Karpas-422 (cell line): ENCODE measurements at regions not wholly inside any gene's neighbourhood (a gene's known extent, or its start where the extent isn't known, plus 50 kb on each side); places are given as distances from the start of the nearest gene placed in this dataset.

Experiments
- DNase-seq: peaks from one replicate; pipeline ENCODE4 v3.0.0-alpha.2; 2015
- H2AFZ ChIP-seq: fragments of 200-600 bp; sonication (generic); 2 replicates; pipeline ENCODE4 v1.6.1; 2014; ENCODE audit warnings: antibody characterized with exemption, low read length, mixed read lengths
- H3K27ac ChIP-seq: fragments of 200-600 bp; sonication (generic); 2 replicates; pipeline ENCODE4 v1.5.1; 2014; ENCODE audit warnings: mild to moderate bottlenecking, low read length, moderate library complexity
- H3K27me3 ChIP-seq: fragments of 200-600 bp; sonication (generic); 2 replicates; pipeline ENCODE4 v1.6.1; 2014; ENCODE audit warnings: low read length, mixed read lengths
- H3K36me3 ChIP-seq: fragments of 200-600 bp; sonication (generic); 2 replicates; pipeline ENCODE4 v1.6.1; 2014; ENCODE audit warnings: low read length, mixed read lengths; ENCODE audit not compliant: insufficient read depth
- H3K4me1 ChIP-seq: fragments of 200-600 bp; sonication (generic); 2 replicates; pipeline ENCODE4 v1.6.1; 2014; ENCODE audit warnings: mild to moderate bottlenecking, low read length, mixed read lengths
- H3K4me2 ChIP-seq: fragments of 200-600 bp; sonication (generic); 2 replicates; pipeline ENCODE4 v1.6.1; 2014; ENCODE audit warnings: low read length, low read depth, mild to moderate bottlenecking; ENCODE audit not compliant: poor library complexity, severe bottlenecking
- H3K4me3 ChIP-seq: fragments of 200-600 bp; sonication (generic); 2 replicates; pipeline ENCODE4 v1.5.1; 2014; ENCODE audit warnings: mild to moderate bottlenecking, antibody characterized with exemption, low read length, mixed read lengths
- H3K79me2 ChIP-seq: fragments of 200-600 bp; sonication (generic); 2 replicates; pipeline ENCODE4 v1.6.1; 2014; ENCODE audit warnings: mild to moderate bottlenecking, low read length, mixed read lengths
- H3K9ac ChIP-seq: fragments of 200-600 bp; sonication (generic); 2 replicates; pipeline ENCODE4 v1.6.0; 2014; ENCODE audit warnings: low read length
- H3K9me2 ChIP-seq: fragments of 200-600 bp; sonication (generic), shearing (Covaris generic); replicated peaks from 2 replicates; pipeline ENCODE4 v1.6.0; 2014; ENCODE audit warnings: mild to moderate bottlenecking, low read length, moderate library complexity; ENCODE audit not compliant: insufficient read depth
- H3K9me3 ChIP-seq: fragments of 300-700, 200-600 bp; sonication (generic); 2 replicates; pipeline ENCODE4 v1.6.1; 2014; ENCODE audit warnings: low read length, mixed read lengths
- H4K20me1 ChIP-seq: fragments of 200-600 bp; sonication (generic); 2 replicates; pipeline ENCODE4 v1.6.1; 2014; ENCODE audit warnings: mild to moderate bottlenecking, antibody characterized with exemption, low read length, low read depth; ENCODE audit not compliant: insufficient read depth

- no peak for DNase-seq
- H3K9me3 ChIP-seq, result 0 out of 2 replicates have a peak, but pooled peaks cover 5% of the 10 kb centered on the region
- no peak overlapping the region for H3K4me2 ChIP-seq
- H3K79me2 ChIP-seq, result no peaks in the 10 kb centered on the region
- no peak overlapping the region for H2AFZ ChIP-seq
- no peak overlapping the region for H3K9ac ChIP-seq
- H3K36me3 ChIP-seq, result no peaks in the 10 kb centered on the region
- H3K9me2 ChIP-seq, result no peaks in the 10 kb centered on the region
- no peaks in the 10 kb centered on the region for H3K27me3 ChIP-seq
- no peak overlapping the region for H3K27ac ChIP-seq
- H3K4me3 ChIP-seq, result no peak overlapping the region
- H3K4me1 ChIP-seq, result peaks cover 6% of the 10 kb centered on the region
- H4K20me1 ChIP-seq, result no peaks in the 10 kb centered on the region
Observed at GRCh38 chr13:62633448-62633847, 1217.8 kb upstream of the PCDH20 start.

GRCh38 chr13:62631619-62632018, 1216.0 kb upstream of the PCDH20 start:
- H3K4me1 ChIP-seq, result peaks cover 2% of the 10 kb centered on the region
- H3K4me2 ChIP-seq, result no peak overlapping the region
- 0 out of 2 replicates have a peak, but pooled peaks cover 5% of the 10 kb centered on the region for H3K9me3 ChIP-seq
- H4K20me1 ChIP-seq, result no peaks in the 10 kb centered on the region
- no peaks in the 10 kb centered on the region for H3K9me2 ChIP-seq
- no peaks in the 10 kb centered on the region for H3K79me2 ChIP-seq
- no peak overlapping the region for H3K9ac ChIP-seq
- H3K4me3 ChIP-seq, result no peak overlapping the region
- H3K27ac ChIP-seq, result no peak overlapping the region
- H3K27me3 ChIP-seq, result no peaks in the 10 kb centered on the region
- DNase-seq, result no peak
- H2AFZ ChIP-seq, result no peak overlapping the region
- no peaks in the 10 kb centered on the region for H3K36me3 ChIP-seq

- H3K79me2 ChIP-seq, result no peaks in the 10 kb centered on the region
- H3K4me3 ChIP-seq, result no peak overlapping the region
- no peak overlapping the region for H3K27ac ChIP-seq
- no peaks in the 10 kb centered on the region for H3K9me2 ChIP-seq
- no peak overlapping the region for H3K4me2 ChIP-seq
- no peaks in the 10 kb centered on the region for H3K4me1 ChIP-seq
- no peak for DNase-seq
- no peak overlapping the region for H2AFZ ChIP-seq
- 0 out of 2 replicates have a peak, but pooled peaks cover 5% of the 10 kb centered on the region for H3K9me3 ChIP-seq
- no peak overlapping the region for H3K9ac ChIP-seq
- H4K20me1 ChIP-seq, result no peaks in the 10 kb centered on the region
- H3K36me3 ChIP-seq, result no peaks in the 10 kb centered on the region
- no peaks in the 10 kb centered on the region for H3K27me3 ChIP-seq
Observed at GRCh38 chr13:62631124-62631523, 1215.5 kb upstream of the PCDH20 start.

GRCh38 chr13:62629618-62630017, 1214.0 kb upstream of the PCDH20 start:
- H2AFZ ChIP-seq, result peak overlapping the region; percentile 18; the same call in 1 of the 2 replicates
- H3K9me2 ChIP-seq, result no peaks in the 10 kb centered on the region
- H3K4me1 ChIP-seq, result no peaks in the 10 kb centered on the region
- H4K20me1 ChIP-seq, result no peaks in the 10 kb centered on the region
- no peaks in the 10 kb centered on the region for H3K27me3 ChIP-seq
- no peak overlapping the region for H3K27ac ChIP-seq
- DNase-seq, result no peak
- no peaks in the 10 kb centered on the region for H3K36me3 ChIP-seq
- H3K4me3 ChIP-seq, result no peak overlapping the region
- no peak overlapping the region for H3K4me2 ChIP-seq
- no peaks in the 10 kb centered on the region for H3K79me2 ChIP-seq
- no peak overlapping the region for H3K9ac ChIP-seq
- 0 out of 2 replicates have a peak, but pooled peaks cover 5% of the 10 kb centered on the region for H3K9me3 ChIP-seq

GRCh38 chr13:62627226-62627625, 1211.6 kb upstream of the PCDH20 start:
- H3K79me2 ChIP-seq, result no peaks in the 10 kb centered on the region
- H3K27me3 ChIP-seq, result no peaks in the 10 kb centered on the region
- no peak for DNase-seq
- no peak overlapping the region for H3K9ac ChIP-seq
- no peak overlapping the region for H3K27ac ChIP-seq
- no peak overlapping the region for H3K4me3 ChIP-seq
- H3K9me3 ChIP-seq, result no peaks in the 10 kb centered on the region
- H4K20me1 ChIP-seq, result no peaks in the 10 kb centered on the region
- H3K4me2 ChIP-seq, result no peak overlapping the region
- H2AFZ ChIP-seq, result no peak overlapping the region
- no peaks in the 10 kb centered on the region for H3K36me3 ChIP-seq
- H3K9me2 ChIP-seq, result no peaks in the 10 kb centered on the region
- H3K4me1 ChIP-seq, result no peaks in the 10 kb centered on the region

GRCh38 chr13:62626771-62627170, 1211.1 kb upstream of the PCDH20 start:
- Histone ChIP-seq H3K27me3 (no peaks in the 10 kb centered on the region), H2AFZ (no peak overlapping the region), H3K9me2 (no peaks in the 10 kb centered on the region), H3K79me2 (no peaks in the 10 kb centered on the region), H3K4me1 (no peaks in the 10 kb centered on the region), H3K9me3 (no peaks in the 10 kb centered on the region), H4K20me1 (no peaks in the 10 kb centered on the region), H3K4me3 (0 out of 2 replicates have a peak overlapping the region, but pooled peaks have one; percentile 27), H3K27ac (no peak overlapping the region), H3K36me3 (no peaks in the 10 kb centered on the region), H3K4me2 (no peak overlapping the region), H3K9ac (no peak overlapping the region)
- DNase-seq, result peak; percentile 66

GRCh38 chr13:62625214-62625881, 1209.7 kb upstream of the PCDH20 start:
- Histone ChIP-seq H3K27ac (no peak overlapping the region), H3K4me1 (no peaks in the 10 kb centered on the region), H3K4me2 (no peak overlapping the region), H3K27me3 (no peaks in the 10 kb centered on the region), H3K9ac (no peak overlapping the region), H3K4me3 (no peak overlapping the region), H3K9me3 (no peaks in the 10 kb centered on the region; the same call in 1 of the 2 replicates), H3K36me3 (no peaks in the 10 kb centered on the region), H3K9me2 (no peaks in the 10 kb centered on the region), H2AFZ (no peak overlapping the region), H4K20me1 (no peaks in the 10 kb centered on the region), H3K79me2 (no peaks in the 10 kb centered on the region)
- DNase-seq, result no peak

- no peak for DNase-seq
Observed at GRCh38 chr13:62613819-62614218, 1198.2 kb upstream of the PCDH20 start.

More at GRCh38 chr13:62613819-62614218, 1198.2 kb upstream of the PCDH20 start:
- H3K27ac ChIP-seq, result no peak overlapping the region
- H3K9me2 ChIP-seq, result no peaks in the 10 kb centered on the region
- H3K4me1 ChIP-seq, result no peaks in the 10 kb centered on the region
- H3K79me2 ChIP-seq, result no peaks in the 10 kb centered on the region
- H2AFZ ChIP-seq, result peak overlapping the region; percentile 78
- H4K20me1 ChIP-seq, result no peaks in the 10 kb centered on the region
- no peak overlapping the region for H3K4me3 ChIP-seq
- H3K36me3 ChIP-seq, result no peaks in the 10 kb centered on the region
- no peak overlapping the region for H3K4me2 ChIP-seq
- H3K27me3 ChIP-seq, result no peaks in the 10 kb centered on the region
- peaks cover under 1% of the 10 kb centered on the region; the same call in 1 of the 2 replicates for H3K9me3 ChIP-seq
- no peak overlapping the region for H3K9ac ChIP-seq
